ENCODE measurements at regions not wholly inside any gene's neighbourhood (a gene's known extent, or its start where the extent isn't known, plus 50 kb on each side); places are given as distances from the start of the nearest gene placed in this dataset.

- no peak for DNase-seq
Measured at GRCh38 chr15:46735115-46735514, 982.2 kb upstream of the SEMA6D start.

GRCh38 chr15:46751303-46751702, 966.0 kb upstream of the SEMA6D start:
- DNase-seq: no peak

GRCh38 chr15:46753946-46754345, 963.4 kb upstream of the SEMA6D start:
- no peak for DNase-seq

- DNase-seq: no peak
Measured at GRCh38 chr15:46763091-46763490, 954.2 kb upstream of the SEMA6D start.

- no peak for DNase-seq
Measured at GRCh38 chr15:46764851-46765250, 952.5 kb upstream of the SEMA6D start.

- DNase-seq: no peak
Measured at GRCh38 chr15:46766021-46766420, 951.3 kb upstream of the SEMA6D start.

GRCh38 chr15:46768287-46768686, 949.0 kb upstream of the SEMA6D start:
- no peak for DNase-seq

GRCh38 chr15:46773016-46773415, 944.3 kb upstream of the SEMA6D start:
- no peak for DNase-seq

- no peak for DNase-seq
Measured at GRCh38 chr15:46778876-46779275, 938.4 kb upstream of the SEMA6D start.

GRCh38 chr15:46786590-46787285, 930.6 kb upstream of the SEMA6D start:
- DNase-seq: no peak

- no peak for DNase-seq
Measured at GRCh38 chr15:46795685-46796084, 921.6 kb upstream of the SEMA6D start.

GRCh38 chr15:46808834-46809233, 908.5 kb upstream of the SEMA6D start:
- DNase-seq: no peak

- no peak for DNase-seq
Measured at GRCh38 chr15:46815240-46815639, 902.1 kb upstream of the SEMA6D start.

GRCh38 chr15:46815765-46816164, 901.5 kb upstream of the SEMA6D start:
- DNase-seq: no peak

- DNase-seq: no peak
Measured at GRCh38 chr15:46848704-46849103, 868.6 kb upstream of the SEMA6D start.

GRCh38 chr15:46853600-46853999, 863.7 kb upstream of the SEMA6D start:
- no peak for DNase-seq

- no peak for DNase-seq
Measured at GRCh38 chr15:46854564-46854963, 862.7 kb upstream of the SEMA6D start.

- DNase-seq: no peak
Measured at GRCh38 chr15:46855388-46855787, 861.9 kb upstream of the SEMA6D start.

GRCh38 chr15:46856839-46857502, 860.3 kb upstream of the SEMA6D start:
- DNase-seq: no peak

- DNase-seq: no peak
Measured at GRCh38 chr15:46858150-46858549, 859.2 kb upstream of the SEMA6D start.

GRCh38 chr15:46861796-46862195, 855.5 kb upstream of the SEMA6D start:
- no peak for DNase-seq

GRCh38 chr15:46865155-46865554, 852.1 kb upstream of the SEMA6D start:
- DNase-seq: no peak

- DNase-seq: no peak
Measured at GRCh38 chr15:46872286-46872980, 844.9 kb upstream of the SEMA6D start.

- no peak for DNase-seq
Measured at GRCh38 chr15:46872981-46873330, 844.3 kb upstream of the SEMA6D start.

Data from inflammatory macrophage (primary cell).